ENCODE measurements at regions not wholly inside any gene's neighbourhood (a gene's known extent, or its start where the extent isn't known, plus 50 kb on each side); places are given as distances from the start of the nearest gene placed in this dataset.
"Not testable (repeated sequence)": the region's sequence is repeated elsewhere in the genome, so short reads cannot be mapped to it uniquely, and the experiment has no call there.

GRCh38 chr11:122413677-122414076 is 241.8 kb upstream of the UBASH3B start:
- no peak overlapping the region for H3K4me3 Mint-ChIP-seq
- H3K4me1 Mint-ChIP-seq = no peaks in the 10 kb centered on the region
- no peak for ATAC-seq (replicated peaks)
- H3K9me3 Mint-ChIP-seq = peaks cover 13% of the 10 kb centered on the region
- peaks cover 8% of the 10 kb centered on the region for H3K27me3 Mint-ChIP-seq
- no peaks in the 10 kb centered on the region for H3K36me3 Mint-ChIP-seq (ENCODE audit: low read depth)
- no peak overlapping the region for H3K27ac Mint-ChIP-seq

GRCh38 chr11:122412581-122412980 is 242.9 kb upstream of the UBASH3B start:
- H3K27me3 Mint-ChIP-seq = peaks cover 4% of the 10 kb centered on the region
- no peaks in the 10 kb centered on the region for H3K36me3 Mint-ChIP-seq (ENCODE audit: low read depth)
- no peak for ATAC-seq (replicated peaks)
- H3K9me3 Mint-ChIP-seq = peaks cover 8% of the 10 kb centered on the region
- H3K4me1 Mint-ChIP-seq = no peaks in the 10 kb centered on the region
- H3K27ac Mint-ChIP-seq = no peak overlapping the region
- H3K4me3 Mint-ChIP-seq = no peak overlapping the region

- ATAC-seq (replicated peaks) = no peak
- peaks cover 3% of the 10 kb centered on the region for H3K9me3 Mint-ChIP-seq
- no peak overlapping the region for H3K27ac Mint-ChIP-seq
Measured at GRCh38 chr11:122406466-122406865, 249.1 kb upstream of the UBASH3B start.

GRCh38 chr11:122405547-122406341 is 249.8 kb upstream of the UBASH3B start:
- Mint-ChIP-seq H3K4me3 (no peak overlapping the region), H3K36me3 (ENCODE audit: low read depth) (no peaks in the 10 kb centered on the region), H3K4me1 (no peaks in the 10 kb centered on the region), H3K9me3 (peaks cover 3% of the 10 kb centered on the region), H3K27ac (no peak overlapping the region), H3K27me3 (peaks cover 11% of the 10 kb centered on the region)
- ATAC-seq (replicated peaks) = no peak

More at GRCh38 chr11:122406466-122406865, 249.1 kb upstream of the UBASH3B start:
- no peak overlapping the region for H3K4me3 Mint-ChIP-seq
- H3K4me1 Mint-ChIP-seq = no peaks in the 10 kb centered on the region
- H3K27me3 Mint-ChIP-seq = peaks cover 12% of the 10 kb centered on the region
- no peaks in the 10 kb centered on the region for H3K36me3 Mint-ChIP-seq (ENCODE audit: low read depth)

GRCh38 chr11:122404571-122404970 is 251.0 kb upstream of the UBASH3B start:
- peaks cover 8% of the 10 kb centered on the region for H3K27me3 Mint-ChIP-seq
- no peak overlapping the region for H3K4me3 Mint-ChIP-seq
- peaks cover 3% of the 10 kb centered on the region for H3K9me3 Mint-ChIP-seq
- H3K4me1 Mint-ChIP-seq = no peaks in the 10 kb centered on the region
- no peak for ATAC-seq (replicated peaks)
- H3K27ac Mint-ChIP-seq = no peak overlapping the region
- H3K36me3 Mint-ChIP-seq (ENCODE audit: low read depth) = no peaks in the 10 kb centered on the region

GRCh38 chr11:122401581-122401980 is 253.9 kb upstream of the UBASH3B start:
- peaks cover 10% of the 10 kb centered on the region for H3K27me3 Mint-ChIP-seq
- H3K4me1 Mint-ChIP-seq; H3K27ac Mint-ChIP-seq; H3K36me3 Mint-ChIP-seq (ENCODE audit: low read depth); H3K9me3 Mint-ChIP-seq; ATAC-seq (replicated peaks); H3K4me3 Mint-ChIP-seq: not testable (repeated sequence)

GRCh38 chr11:122399375-122399774 is 256.1 kb upstream of the UBASH3B start:
- ATAC-seq (replicated peaks) = peak; percentile 69
- Mint-ChIP-seq H3K36me3 (ENCODE audit: low read depth) (no peaks in the 10 kb centered on the region), H3K4me1 (no peaks in the 10 kb centered on the region), H3K9me3 (peaks cover 3% of the 10 kb centered on the region), H3K27me3 (peaks cover 3% of the 10 kb centered on the region), H3K27ac (no peak overlapping the region), H3K4me3 (no peak overlapping the region)

- ATAC-seq (replicated peaks) = no peak
- Mint-ChIP-seq H3K27ac (no peak overlapping the region), H3K9me3 (peaks cover 3% of the 10 kb centered on the region), H3K27me3 (peaks cover 3% of the 10 kb centered on the region), H3K4me3 (no peak overlapping the region), H3K36me3 (ENCODE audit: low read depth) (no peaks in the 10 kb centered on the region), H3K4me1 (no peaks in the 10 kb centered on the region)
Measured at GRCh38 chr11:122398851-122399250, 256.7 kb upstream of the UBASH3B start.

GRCh38 chr11:122398167-122398566 is 257.4 kb upstream of the UBASH3B start:
- Mint-ChIP-seq H3K4me3 (no peak overlapping the region), H3K36me3 (ENCODE audit: low read depth) (no peaks in the 10 kb centered on the region), H3K27me3 (peaks cover 3% of the 10 kb centered on the region), H3K27ac (no peak overlapping the region), H3K9me3 (peaks cover 3% of the 10 kb centered on the region), H3K4me1 (no peaks in the 10 kb centered on the region)
- ATAC-seq (replicated peaks) = peak; percentile 71

GRCh38 chr11:122395282-122395681 is 260.2 kb upstream of the UBASH3B start:
- H3K36me3 Mint-ChIP-seq (ENCODE audit: low read depth) = no peaks in the 10 kb centered on the region
- ATAC-seq (replicated peaks) = no peak
- H3K27ac Mint-ChIP-seq = no peak overlapping the region
- no peaks in the 10 kb centered on the region for H3K9me3 Mint-ChIP-seq
- no peaks in the 10 kb centered on the region for H3K4me1 Mint-ChIP-seq
- peaks cover 3% of the 10 kb centered on the region for H3K27me3 Mint-ChIP-seq
- H3K4me3 Mint-ChIP-seq = no peak overlapping the region

- no peak overlapping the region for H3K27ac Mint-ChIP-seq
- H3K9me3 Mint-ChIP-seq = no peaks in the 10 kb centered on the region
- no peaks in the 10 kb centered on the region for H3K36me3 Mint-ChIP-seq (ENCODE audit: low read depth)
- ATAC-seq (replicated peaks) = no peak
- no peak overlapping the region for H3K4me3 Mint-ChIP-seq
- H3K4me1 Mint-ChIP-seq = no peaks in the 10 kb centered on the region
- H3K27me3 Mint-ChIP-seq = peaks cover 3% of the 10 kb centered on the region
Measured at GRCh38 chr11:122394313-122394712, 261.2 kb upstream of the UBASH3B start.

- H3K27ac Mint-ChIP-seq = no peak overlapping the region
- H3K36me3 Mint-ChIP-seq (ENCODE audit: low read depth) = no peaks in the 10 kb centered on the region
- peaks cover 3% of the 10 kb centered on the region for H3K27me3 Mint-ChIP-seq
- H3K4me3 Mint-ChIP-seq = no peak overlapping the region
- ATAC-seq (replicated peaks) = no peak
- H3K4me1 Mint-ChIP-seq = no peaks in the 10 kb centered on the region
- H3K9me3 Mint-ChIP-seq = no peaks in the 10 kb centered on the region
Measured at GRCh38 chr11:122393209-122393860, 262.2 kb upstream of the UBASH3B start.

- H3K36me3 Mint-ChIP-seq (ENCODE audit: low read depth) = no peaks in the 10 kb centered on the region
- H3K27me3 Mint-ChIP-seq = peaks cover 3% of the 10 kb centered on the region
- no peak overlapping the region for H3K4me3 Mint-ChIP-seq
- no peaks in the 10 kb centered on the region for H3K9me3 Mint-ChIP-seq
- H3K27ac Mint-ChIP-seq = no peak overlapping the region
- ATAC-seq (replicated peaks) = no peak
- H3K4me1 Mint-ChIP-seq = no peaks in the 10 kb centered on the region
Measured at GRCh38 chr11:122392508-122392907, 263.0 kb upstream of the UBASH3B start.

GRCh38 chr11:122391049-122391448 is 264.5 kb upstream of the UBASH3B start:
- Mint-ChIP-seq H3K4me1 (no peaks in the 10 kb centered on the region), H3K27ac (no peak overlapping the region), H3K9me3 (no peaks in the 10 kb centered on the region), H3K27me3 (no peaks in the 10 kb centered on the region), H3K4me3 (no peak overlapping the region), H3K36me3 (ENCODE audit: low read depth) (no peaks in the 10 kb centered on the region)
- ATAC-seq (replicated peaks) = no peak

GRCh38 chr11:122383186-122383585 is 267.2 kb upstream of the BLID start:
- Mint-ChIP-seq H3K27me3 (no peaks in the 10 kb centered on the region), H3K27ac (no peak overlapping the region), H3K4me3 (no peak overlapping the region), H3K4me1 (no peaks in the 10 kb centered on the region), H3K9me3 (peaks cover 5% of the 10 kb centered on the region), H3K36me3 (ENCODE audit: low read depth) (no peaks in the 10 kb centered on the region)
- ATAC-seq (replicated peaks) = no peak

All from activated T-helper 17 cell treated with anti-CD3 and anti-CD28 coated beads, Interleukin-2, amount 50 U/mL, for 72 hours (primary cell).